Spleen (tissue), 11 donors: ENCODE measurements at regions not wholly inside any gene's neighbourhood (a gene's known extent, or its start where the extent isn't known, plus 50 kb on each side); places are given as distances from the start of the nearest gene placed in this dataset.
"Not testable (repeated sequence)": the region's sequence is repeated elsewhere in the genome, so short reads cannot be mapped to it uniquely, and the experiment has no call there.

ENCODE experiments used
- DNase-seq: peaks from one replicate; pipeline ENCODE4 v3.0.0-alpha.2; 2020
- H3K27ac ChIP-seq, 8 donors: fragments of 200-600 bp; sonication (generic) in 7 of 8; 1 replicate in 4 of 8; 2 replicates in 4 of 8; pipeline versions ENCODE4 v1.5.0 to v1.8.0; 2016 to 2021; ENCODE audit warnings: inconsistent platforms in 4 of 8, mild to moderate bottlenecking in 4 of 8, moderate library complexity in 1 of 8
- H3K27me3 ChIP-seq, 7 donors: fragments of 200-600 bp; sonication (generic) in 6 of 7; replicated peaks in 1 of 7; 1 replicate in 4 of 7; 2 replicates in 3 of 7; pipeline versions ENCODE4 v1.5.0 to v1.8.0; 2016 to 2021; ENCODE audit warnings: inconsistent platforms in 3 of 7, mild to moderate bottlenecking in 1 of 7
- H3K36me3 ChIP-seq, 6 donors: fragments of 200-600 bp; sonication (generic) in 5 of 6; 1 replicate in 4 of 6; 2 replicates in 2 of 6; pipeline versions ENCODE4 v1.5.0 to v1.8.0; 2016 to 2021; ENCODE audit warnings: inconsistent platforms in 2 of 6
- H3K4me1 ChIP-seq, 6 donors: fragments of 200-600 bp; sonication (generic) in 5 of 6; 1 replicate in 3 of 6; 2 replicates in 3 of 6; pipeline versions ENCODE4 v1.5.0 to v1.8.0; 2016 to 2021; ENCODE audit warnings: inconsistent platforms in 3 of 6
- H3K4me3 ChIP-seq, 8 donors: fragments of 200-600 bp; sonication (generic) in 7 of 8; 1 replicate in 4 of 8; 2 replicates in 4 of 8; pipeline versions ENCODE4 v1.5.0 to v1.8.0; 2016 to 2021; ENCODE audit warnings: inconsistent platforms in 4 of 8, mild to moderate bottlenecking in 4 of 8, moderate library complexity in 2 of 8
- H3K9me3 ChIP-seq, 8 donors: fragments of 200-600 bp; sonication (generic) in 7 of 8; 1 replicate in 4 of 8; 2 replicates in 4 of 8; pipeline versions ENCODE4 v1.5.0 to v1.8.0; 2016 to 2021; ENCODE audit warnings: inconsistent platforms in 4 of 8
- POLR2A ChIP-seq, 3 donors: fragments of 450-650 bp; IDR thresholded peaks; one replicate each; pipeline ENCODE4 v1.5.1; 2017; ENCODE audit warnings: antibody characterized with exemption in 3 of 3, mild to moderate bottlenecking in 1 of 3
- POLR2AphosphoS5 ChIP-seq, 3 donors: sonication (generic); formaldehyde crosslinking; IDR thresholded peaks; one replicate each; pipeline ENCODE4 v1.5.1; 2017; ENCODE audit warnings: antibody characterized with exemption in 3 of 3
- WGBS, 5 donors: extraction: QIAGEN DNeasy Blood & Tissue Kit in 3 of 5; methylation state at CpG; one replicate each; pipeline versions ENCODE4 v1.1.5 to v1.1.7; 2013 to 2018; 5-methylcytosine and 5-hydroxymethylcytosine counted together
- intact Hi-C: fragments of 100-400 bp; cut with DNase I; formaldehyde crosslinking; loops from one replicate; pipeline ENCODE4 v1.15.0; 2023; ENCODE audit warnings: low total_unique reads
- TF ChIP-seq, protein P1 (sequence below), 11 experiments: fragments of 200-600 bp in 7 of 11; fragments of 450-650 bp in 4 of 11; sonication (generic) in 4 of 11; IDR thresholded peaks in 8 of 11; conservative IDR thresholded peaks in 3 of 11; 1 replicate in 7 of 11; 2 replicates in 4 of 11; pipeline versions ENCODE4 v1.4.0 to v1.8.0; 2016 to 2021; ENCODE audit warnings: antibody characterized with exemption in 11 of 11, inconsistent platforms in 4 of 11, mild to moderate bottlenecking in 1 of 11
- donor health status: healthy with polysubstance abuse.
- donor health status: DM: no; HTN: no; CAD: no; lungs with moderate emphysema.
- donor health status: DM: no; HTN: no; CAD: no.
- donor health status: Bipolar disorder and iron deficiency.
- donor health status: healthy.
- donor health status: DM: no; HTN: no; CAD: no.
- donor health status: DM: yes; HTN: yes; CAD: no.

- no peak overlapping the region for H3K4me3 ChIP-seq
- TF ChIP-seq, protein P1, sequence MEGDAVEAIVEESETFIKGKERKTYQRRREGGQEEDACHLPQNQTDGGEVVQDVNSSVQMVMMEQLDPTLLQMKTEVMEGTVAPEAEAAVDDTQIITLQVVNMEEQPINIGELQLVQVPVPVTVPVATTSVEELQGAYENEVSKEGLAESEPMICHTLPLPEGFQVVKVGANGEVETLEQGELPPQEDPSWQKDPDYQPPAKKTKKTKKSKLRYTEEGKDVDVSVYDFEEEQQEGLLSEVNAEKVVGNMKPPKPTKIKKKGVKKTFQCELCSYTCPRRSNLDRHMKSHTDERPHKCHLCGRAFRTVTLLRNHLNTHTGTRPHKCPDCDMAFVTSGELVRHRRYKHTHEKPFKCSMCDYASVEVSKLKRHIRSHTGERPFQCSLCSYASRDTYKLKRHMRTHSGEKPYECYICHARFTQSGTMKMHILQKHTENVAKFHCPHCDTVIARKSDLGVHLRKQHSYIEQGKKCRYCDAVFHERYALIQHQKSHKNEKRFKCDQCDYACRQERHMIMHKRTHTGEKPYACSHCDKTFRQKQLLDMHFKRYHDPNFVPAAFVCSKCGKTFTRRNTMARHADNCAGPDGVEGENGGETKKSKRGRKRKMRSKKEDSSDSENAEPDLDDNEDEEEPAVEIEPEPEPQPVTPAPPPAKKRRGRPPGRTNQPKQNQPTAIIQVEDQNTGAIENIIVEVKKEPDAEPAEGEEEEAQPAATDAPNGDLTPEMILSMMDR (IDR thresholded peaks at IDR 0.05 in 8 of 11, conservative IDR thresholded peaks at IDR 0.05 in 3 of 11) = no peak
- TF ChIP-seq POLR2AphosphoS5 (IDR thresholded peaks at IDR 0.05) (no peak), POLR2A (IDR thresholded peaks at IDR 0.05) (no peak)
- no peaks in the 10 kb centered on the region for H3K9me3 ChIP-seq
- H3K27ac ChIP-seq = no peak overlapping the region
- DNase-seq = no peak
- no peaks in the 10 kb centered on the region for H3K36me3 ChIP-seq
- H3K4me1 ChIP-seq = no peaks in the 10 kb centered on the region
- H3K27me3 ChIP-seq = no peaks in the 10 kb centered on the region
- intact Hi-C loops = no loop called here
Measured at GRCh38 chr11:105367129-105367528, 227.6 kb upstream of the CARD18 start.

GRCh38 chr11:105361651-105362050 is 222.1 kb upstream of the CARD18 start:
- Histone ChIP-seq H3K27me3 (no peaks in the 10 kb centered on the region), H3K27ac (no peak overlapping the region), H3K4me1 (no peaks in the 10 kb centered on the region), H3K4me3 (no peak overlapping the region), H3K9me3 (no peaks in the 10 kb centered on the region), H3K36me3 (no peaks in the 10 kb centered on the region)
- no peak for TF ChIP-seq POLR2AphosphoS5 (IDR thresholded peaks at IDR 0.05)
- TF ChIP-seq, protein P1 (IDR thresholded peaks at IDR 0.05 in 8 of 11, conservative IDR thresholded peaks at IDR 0.05 in 3 of 11) = no peak
- no peak for TF ChIP-seq POLR2A (IDR thresholded peaks at IDR 0.05)
- intact Hi-C loops = no loop called here
- no peak for DNase-seq
- WGBS, 5 donors = 58 to 89% (median 71%) methylated on average over 1 of the region's 1 CpG

DNA sequence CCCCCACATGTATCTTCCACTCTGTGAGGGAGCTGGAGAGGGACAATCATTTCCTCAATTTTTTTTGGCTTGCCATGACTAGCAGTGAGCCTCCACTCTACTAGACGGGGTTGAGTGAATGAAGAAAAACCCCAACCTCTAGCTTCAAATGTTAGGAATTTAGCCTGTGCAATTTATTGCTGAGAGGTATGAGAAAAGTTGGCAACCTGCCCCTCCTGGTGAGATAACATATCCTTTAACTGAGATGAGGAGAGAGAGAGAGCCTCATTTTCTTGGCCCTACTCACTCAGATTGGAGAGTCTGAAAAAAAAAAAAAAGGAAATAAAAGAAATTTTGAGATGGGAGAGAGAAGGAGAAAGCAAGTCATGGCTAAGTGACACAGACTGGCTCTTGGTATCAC is 218.2 kb upstream of the CARD18 start:
- H3K9me3 ChIP-seq = no peaks in the 10 kb centered on the region
- H3K4me3 ChIP-seq = no peak overlapping the region
- no peaks in the 10 kb centered on the region for H3K4me1 ChIP-seq
- intact Hi-C loops = no loop called here
- WGBS, 5 donors = 67 to 100% (median 90%) methylated on average over 1 of the region's 1 CpG
- TF ChIP-seq POLR2AphosphoS5 (IDR thresholded peaks at IDR 0.05) (no peak), POLR2A (IDR thresholded peaks at IDR 0.05) (no peak)
- TF ChIP-seq, protein P1 (IDR thresholded peaks at IDR 0.05 in 8 of 11, conservative IDR thresholded peaks at IDR 0.05 in 3 of 11) = no peak
- no peak overlapping the region for H3K27ac ChIP-seq
- H3K27me3 ChIP-seq = no peaks in the 10 kb centered on the region
- DNase-seq = no peak
- no peaks in the 10 kb centered on the region for H3K36me3 ChIP-seq

DNA sequence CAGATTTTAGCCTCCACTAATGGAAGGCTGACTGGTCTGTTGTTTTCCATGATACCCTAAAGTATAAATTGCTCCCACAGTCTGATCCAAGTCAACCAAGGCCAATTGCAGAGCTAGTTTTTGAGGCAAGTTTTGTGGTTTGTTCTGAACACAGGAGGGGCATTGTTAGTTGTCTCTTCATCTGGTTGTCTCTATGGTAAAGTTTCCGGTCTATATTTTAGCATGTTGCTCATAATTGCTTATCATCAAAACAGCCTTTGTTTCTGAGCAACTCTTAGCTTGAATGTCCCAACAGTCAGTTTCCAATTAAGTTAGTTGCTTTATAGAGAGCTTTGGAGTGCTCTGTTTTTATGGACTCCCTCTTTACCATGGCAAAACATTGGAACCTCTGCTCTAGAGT is 217.6 kb upstream of the CARD18 start:
- Histone ChIP-seq H3K4me3 (no peak overlapping the region), H3K4me1 (no peaks in the 10 kb centered on the region), H3K27me3 (no peaks in the 10 kb centered on the region), H3K9me3 (no peaks in the 10 kb centered on the region), H3K27ac (no peak overlapping the region), H3K36me3 (no peaks in the 10 kb centered on the region)
- TF ChIP-seq POLR2AphosphoS5 (IDR thresholded peaks at IDR 0.05) = no peak
- TF ChIP-seq POLR2A (IDR thresholded peaks at IDR 0.05) = no peak
- TF ChIP-seq, protein P1 (IDR thresholded peaks at IDR 0.05 in 8 of 11, conservative IDR thresholded peaks at IDR 0.05 in 3 of 11) = no peak
- no peak for DNase-seq
- intact Hi-C loops = no loop called here
- WGBS, 5 donors = 87 to 97% (median 95%) methylated on average over 1 of the region's 1 CpG

GRCh38 chr11:105349867-105350266 is 210.3 kb upstream of the CARD18 start:
- DNase-seq, H3K27me3 ChIP-seq, H3K27ac ChIP-seq, H3K36me3 ChIP-seq, H3K4me3 ChIP-seq, H3K4me1 ChIP-seq, intact Hi-C loops: not testable (repeated sequence)
- WGBS, 5 donors = 74 to 98% (median 81%) methylated on average over 2 to 3 of the region's 3 CpGs
- peaks cover 0 to 30% (median 13%) of the 10 kb centered on the region in 8 donors for H3K9me3 ChIP-seq
